Transverse colon (tissue), 3 donors: ENCODE measurements at regions not wholly inside any gene's neighbourhood (a gene's known extent, or its start where the extent isn't known, plus 50 kb on each side); places are given as distances from the start of the nearest gene placed in this dataset.

Source experiments
- CTCF ChIP-seq, 5 experiments: fragments of 200-600 bp in 3 of 5; fragments of 450-650 bp in 2 of 5; sonication (generic) in 3 of 5; IDR thresholded peaks; 1 replicate in 2 of 5; 2 replicates in 3 of 5; pipeline ENCODE4 v1.5.1; 2016 to 2017; ENCODE audit warnings: antibody characterized with exemption in 5 of 5, inconsistent platforms in 3 of 5, mild to moderate bottlenecking in 2 of 5, moderate library complexity in 1 of 5
- EP300 ChIP-seq: sonication (generic); formaldehyde crosslinking; IDR thresholded peaks from one replicate; pipeline ENCODE4 v1.6.1; 2017; ENCODE audit warnings: antibody characterized with exemption, low read depth

GRCh38 chr6:106808758-106809157 lies 165.8 kb downstream of the CD24 start:
- TF ChIP-seq CTCF (IDR thresholded peaks at IDR 0.05): no peak
- TF ChIP-seq EP300: no peak
